ENCODE measurements at regions not wholly inside any gene's neighbourhood (a gene's known extent, or its start where the extent isn't known, plus 50 kb on each side); places are given as distances from the start of the nearest gene placed in this dataset.

DNA sequence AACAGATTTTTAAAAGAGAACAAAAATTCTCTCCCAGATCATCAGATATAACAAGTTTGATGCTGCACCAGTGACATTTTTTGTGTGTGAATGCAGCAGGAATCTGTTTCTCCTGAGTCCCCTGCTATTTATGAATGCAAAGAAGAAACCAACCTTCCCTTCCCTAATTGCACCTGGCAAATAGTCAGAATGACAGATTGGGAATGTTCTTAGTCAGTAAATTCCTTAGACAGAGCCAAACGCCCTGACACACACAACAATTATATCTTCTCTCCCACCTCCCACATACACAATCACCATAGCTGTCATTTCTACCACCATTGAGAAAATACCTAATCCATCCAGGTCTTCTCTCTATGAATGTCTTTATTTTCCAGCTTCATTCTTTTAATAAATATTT lies 174.4 kb downstream of the ALG10B start:
- TF ChIP-seq CREB1 (IDR thresholded peaks at IDR 0.05) (no peak), CREB1 (CRISPR knock-in tag; IDR thresholded peaks at IDR 0.05) (no peak), MEF2D (tag; conservative IDR thresholded peaks at IDR 0.05; ENCODE audit: low read depth) (no peak), MTA3 (IDR thresholded peaks at IDR 0.05; ENCODE audit: borderline replicate concordance) (no peak), TCF7L2 (IDR thresholded peaks at IDR 0.05; ENCODE audit: low read depth, low read length) (no peak), SP1 (CRISPR knock-in tag; IDR thresholded peaks at IDR 0.05) (no peak), E2F3 (CRISPR knock-in tag; IDR thresholded peaks at IDR 0.05) (no peak), HMGXB4 (CRISPR knock-in tag; IDR thresholded peaks at IDR 0.05) (no peak), ZNF12 (CRISPR knock-in tag; IDR thresholded peaks at IDR 0.05) (no peak), KLF1 (tag; IDR thresholded peaks at IDR 0.05) (no peak)
- TF ChIP-seq, protein P1, sequence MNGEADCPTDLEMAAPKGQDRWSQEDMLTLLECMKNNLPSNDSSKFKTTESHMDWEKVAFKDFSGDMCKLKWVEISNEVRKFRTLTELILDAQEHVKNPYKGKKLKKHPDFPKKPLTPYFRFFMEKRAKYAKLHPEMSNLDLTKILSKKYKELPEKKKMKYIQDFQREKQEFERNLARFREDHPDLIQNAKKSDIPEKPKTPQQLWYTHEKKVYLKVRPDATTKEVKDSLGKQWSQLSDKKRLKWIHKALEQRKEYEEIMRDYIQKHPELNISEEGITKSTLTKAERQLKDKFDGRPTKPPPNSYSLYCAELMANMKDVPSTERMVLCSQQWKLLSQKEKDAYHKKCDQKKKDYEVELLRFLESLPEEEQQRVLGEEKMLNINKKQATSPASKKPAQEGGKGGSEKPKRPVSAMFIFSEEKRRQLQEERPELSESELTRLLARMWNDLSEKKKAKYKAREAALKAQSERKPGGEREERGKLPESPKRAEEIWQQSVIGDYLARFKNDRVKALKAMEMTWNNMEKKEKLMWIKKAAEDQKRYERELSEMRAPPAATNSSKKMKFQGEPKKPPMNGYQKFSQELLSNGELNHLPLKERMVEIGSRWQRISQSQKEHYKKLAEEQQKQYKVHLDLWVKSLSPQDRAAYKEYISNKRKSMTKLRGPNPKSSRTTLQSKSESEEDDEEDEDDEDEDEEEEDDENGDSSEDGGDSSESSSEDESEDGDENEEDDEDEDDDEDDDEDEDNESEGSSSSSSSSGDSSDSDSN (IDR thresholded peaks at IDR 0.05; ENCODE audit: borderline replicate concordance in 1 of 2, low read depth in 2 of 2, low read length in 2 of 2) = no peak
- TF ChIP-seq, protein P2, sequence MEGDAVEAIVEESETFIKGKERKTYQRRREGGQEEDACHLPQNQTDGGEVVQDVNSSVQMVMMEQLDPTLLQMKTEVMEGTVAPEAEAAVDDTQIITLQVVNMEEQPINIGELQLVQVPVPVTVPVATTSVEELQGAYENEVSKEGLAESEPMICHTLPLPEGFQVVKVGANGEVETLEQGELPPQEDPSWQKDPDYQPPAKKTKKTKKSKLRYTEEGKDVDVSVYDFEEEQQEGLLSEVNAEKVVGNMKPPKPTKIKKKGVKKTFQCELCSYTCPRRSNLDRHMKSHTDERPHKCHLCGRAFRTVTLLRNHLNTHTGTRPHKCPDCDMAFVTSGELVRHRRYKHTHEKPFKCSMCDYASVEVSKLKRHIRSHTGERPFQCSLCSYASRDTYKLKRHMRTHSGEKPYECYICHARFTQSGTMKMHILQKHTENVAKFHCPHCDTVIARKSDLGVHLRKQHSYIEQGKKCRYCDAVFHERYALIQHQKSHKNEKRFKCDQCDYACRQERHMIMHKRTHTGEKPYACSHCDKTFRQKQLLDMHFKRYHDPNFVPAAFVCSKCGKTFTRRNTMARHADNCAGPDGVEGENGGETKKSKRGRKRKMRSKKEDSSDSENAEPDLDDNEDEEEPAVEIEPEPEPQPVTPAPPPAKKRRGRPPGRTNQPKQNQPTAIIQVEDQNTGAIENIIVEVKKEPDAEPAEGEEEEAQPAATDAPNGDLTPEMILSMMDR (IDR thresholded peaks at IDR 0.05 in 2 of 3, conservative IDR thresholded peaks at IDR 0.05 in 1 of 3; ENCODE audit: insufficient read depth in 2 of 3, low read depth in 1 of 3, low read length in 3 of 3) = no peak
